Body of pancreas (tissue), 4 donors: ENCODE measurements at regions not wholly inside any gene's neighbourhood (a gene's known extent, or its start where the extent isn't known, plus 50 kb on each side); places are given as distances from the start of the nearest gene placed in this dataset.

Experiments
- POLR2A ChIP-seq, 3 donors: fragments of 450-650 bp; IDR thresholded peaks; one replicate each; pipeline ENCODE4 v1.6.1; 2016; ENCODE audit warnings: antibody characterized with exemption in 3 of 3, mild to moderate bottlenecking in 2 of 3
- TF ChIP-seq, protein P1 (sequence below), 7 experiments: fragments of 450-650 bp in 4 of 7; fragments of 200-600 bp in 3 of 7; sonication (generic) in 3 of 7; IDR thresholded peaks; one replicate each; pipeline ENCODE4 v1.5.1; 2016 to 2019; ENCODE audit warnings: antibody characterized with exemption in 7 of 7

- TF ChIP-seq, protein P1, sequence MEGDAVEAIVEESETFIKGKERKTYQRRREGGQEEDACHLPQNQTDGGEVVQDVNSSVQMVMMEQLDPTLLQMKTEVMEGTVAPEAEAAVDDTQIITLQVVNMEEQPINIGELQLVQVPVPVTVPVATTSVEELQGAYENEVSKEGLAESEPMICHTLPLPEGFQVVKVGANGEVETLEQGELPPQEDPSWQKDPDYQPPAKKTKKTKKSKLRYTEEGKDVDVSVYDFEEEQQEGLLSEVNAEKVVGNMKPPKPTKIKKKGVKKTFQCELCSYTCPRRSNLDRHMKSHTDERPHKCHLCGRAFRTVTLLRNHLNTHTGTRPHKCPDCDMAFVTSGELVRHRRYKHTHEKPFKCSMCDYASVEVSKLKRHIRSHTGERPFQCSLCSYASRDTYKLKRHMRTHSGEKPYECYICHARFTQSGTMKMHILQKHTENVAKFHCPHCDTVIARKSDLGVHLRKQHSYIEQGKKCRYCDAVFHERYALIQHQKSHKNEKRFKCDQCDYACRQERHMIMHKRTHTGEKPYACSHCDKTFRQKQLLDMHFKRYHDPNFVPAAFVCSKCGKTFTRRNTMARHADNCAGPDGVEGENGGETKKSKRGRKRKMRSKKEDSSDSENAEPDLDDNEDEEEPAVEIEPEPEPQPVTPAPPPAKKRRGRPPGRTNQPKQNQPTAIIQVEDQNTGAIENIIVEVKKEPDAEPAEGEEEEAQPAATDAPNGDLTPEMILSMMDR (IDR thresholded peaks at IDR 0.05): no peak
- no peak for TF ChIP-seq POLR2A (IDR thresholded peaks at IDR 0.05)
Measured at GRCh38 chr20:57797401-57797800, 87.6 kb upstream of the PMEPA1 start.
